HG03159 (cell line): ENCODE measurements at regions not wholly inside any gene's neighbourhood (a gene's known extent, or its start where the extent isn't known, plus 50 kb on each side); places are given as distances from the start of the nearest gene placed in this dataset.

Experiments
- ATAC-seq: cut with Tn5 transposase; IDR thresholded peaks from one replicate; pipeline ENCODE4 v1.9.1; 2021; ENCODE audit warnings: mild to moderate bottlenecking, moderate library complexity; ENCODE audit not compliant: unreplicated experiment

- no peak for ATAC-seq
Observed at GRCh38 chr13:97559981-97560380, 126.0 kb downstream of the RAP2A start.

- ATAC-seq: no peak
Observed at GRCh38 chr13:97561182-97561581, 127.2 kb downstream of the RAP2A start.

- ATAC-seq: no peak
Observed at GRCh38 chr13:97562962-97563361, 129.0 kb downstream of the RAP2A start.

GRCh38 chr13:97564956-97565355 is 131.0 kb downstream of the RAP2A start:
- ATAC-seq: no peak

GRCh38 chr13:97565906-97566305 is 131.9 kb downstream of the RAP2A start:
- no peak for ATAC-seq

- ATAC-seq: no peak
Observed at GRCh38 chr13:97566907-97567306, 132.9 kb downstream of the RAP2A start.

GRCh38 chr13:97567510-97568243 is 133.7 kb downstream of the RAP2A start:
- peak; percentile 94 for ATAC-seq

GRCh38 chr13:97568850-97569249 is 134.9 kb downstream of the RAP2A start:
- ATAC-seq: no peak

- ATAC-seq: no peak
Observed at GRCh38 chr13:97569841-97570240, 135.9 kb downstream of the RAP2A start.

GRCh38 chr13:97570442-97570841 is 136.5 kb downstream of the RAP2A start:
- ATAC-seq: no peak

- ATAC-seq: no peak
Observed at GRCh38 chr13:97573011-97573410, 139.0 kb downstream of the RAP2A start.

- no peak for ATAC-seq
Observed at GRCh38 chr13:97574926-97575325, 141.0 kb downstream of the RAP2A start.

GRCh38 chr13:97577026-97577425 is 143.1 kb downstream of the RAP2A start:
- ATAC-seq: no peak

- ATAC-seq: no peak
Observed at GRCh38 chr13:97582170-97582569, 148.2 kb downstream of the RAP2A start.

- ATAC-seq: no peak
Observed at GRCh38 chr13:97583907-97584497, 150.0 kb downstream of the RAP2A start.

GRCh38 chr13:97586941-97587340 is 153.0 kb downstream of the RAP2A start:
- ATAC-seq: no peak

GRCh38 chr13:97588993-97589392 is 155.0 kb downstream of the RAP2A start:
- ATAC-seq: no peak

GRCh38 chr13:97600458-97601075 is 166.6 kb downstream of the RAP2A start:
- ATAC-seq: no peak

- no peak for ATAC-seq
Observed at GRCh38 chr13:97615266-97615665, 181.3 kb downstream of the RAP2A start.

GRCh38 chr13:97616385-97616784 is 182.4 kb downstream of the RAP2A start:
- ATAC-seq: no peak

- ATAC-seq: no peak
Observed at GRCh38 chr13:97621025-97621424, 187.1 kb downstream of the RAP2A start.

GRCh38 chr13:97621631-97622030 is 187.7 kb downstream of the RAP2A start:
- ATAC-seq: no peak
